ENCODE measurements at regions not wholly inside any gene's neighbourhood (a gene's known extent, or its start where the extent isn't known, plus 50 kb on each side); places are given as distances from the start of the nearest gene placed in this dataset.

GRCh38 chr6:50935442-50935841 is 116.8 kb downstream of the TFAP2B start:
- CTCF ChIA-PET: no interaction called here
- no peaks in the 10 kb centered on the region for H3K27me3 Mint-ChIP-seq
- POLR2A ChIA-PET: no interaction called here
- no peak for DNase-seq
- no peaks in the 10 kb centered on the region for H3K36me3 Mint-ChIP-seq (ENCODE audit: low read depth)
- no peaks in the 10 kb centered on the region for H3K9me3 Mint-ChIP-seq
- no peak overlapping the region for H3K4me3 Mint-ChIP-seq
- H3K27ac Mint-ChIP-seq: no peak overlapping the region
- H3K4me1 Mint-ChIP-seq: no peaks in the 10 kb centered on the region

- no peaks in the 10 kb centered on the region for H3K4me1 Mint-ChIP-seq
- ChIA-PET CTCF (no interaction called here), POLR2A (no interaction called here)
- H3K4me3 Mint-ChIP-seq: no peak overlapping the region
- H3K9me3 Mint-ChIP-seq: no peaks in the 10 kb centered on the region
- H3K27me3 Mint-ChIP-seq: no peaks in the 10 kb centered on the region
- no peaks in the 10 kb centered on the region for H3K36me3 Mint-ChIP-seq (ENCODE audit: low read depth)
- no peak overlapping the region for H3K27ac Mint-ChIP-seq
- no peak for DNase-seq
Observed at GRCh38 chr6:50936277-50936681, 117.6 kb downstream of the TFAP2B start.

GRCh38 chr6:50939931-50940330 is 121.3 kb downstream of the TFAP2B start:
- POLR2A ChIA-PET: no interaction called here
- H3K27ac Mint-ChIP-seq: no peak overlapping the region
- CTCF ChIA-PET: no interaction called here

GRCh38 chr6:50945789-50946188 is 127.1 kb downstream of the TFAP2B start:
- POLR2A ChIA-PET: no interaction called here
- Mint-ChIP-seq H3K27ac (no peak overlapping the region), H3K4me1 (no peaks in the 10 kb centered on the region), H3K9me3 (no peaks in the 10 kb centered on the region), H3K27me3 (no peaks in the 10 kb centered on the region), H3K36me3 (ENCODE audit: low read depth) (no peaks in the 10 kb centered on the region), H3K4me3 (no peak overlapping the region)
- DNase-seq: no peak
- CTCF ChIA-PET: no interaction called here

More at GRCh38 chr6:50939931-50940330, 121.3 kb downstream of the TFAP2B start:
- H3K4me3 Mint-ChIP-seq: no peak overlapping the region
- no peaks in the 10 kb centered on the region for H3K4me1 Mint-ChIP-seq
- H3K36me3 Mint-ChIP-seq (ENCODE audit: low read depth): no peaks in the 10 kb centered on the region
- no peak for DNase-seq
- H3K27me3 Mint-ChIP-seq: no peaks in the 10 kb centered on the region
- no peaks in the 10 kb centered on the region for H3K9me3 Mint-ChIP-seq

GRCh38 chr6:50952092-50952907 is 133.6 kb downstream of the TFAP2B start:
- POLR2A ChIA-PET: no interaction called here
- CTCF ChIA-PET: no interaction called here
- H3K4me3 Mint-ChIP-seq: no peak overlapping the region
- H3K4me1 Mint-ChIP-seq: no peaks in the 10 kb centered on the region
- no peaks in the 10 kb centered on the region for H3K36me3 Mint-ChIP-seq (ENCODE audit: low read depth)
- no peak overlapping the region for H3K27ac Mint-ChIP-seq
- no peaks in the 10 kb centered on the region for H3K27me3 Mint-ChIP-seq
- no peak for DNase-seq
- H3K9me3 Mint-ChIP-seq: no peaks in the 10 kb centered on the region

GRCh38 chr6:50956014-50956413 is 137.3 kb downstream of the TFAP2B start:
- Mint-ChIP-seq H3K9me3 (no peaks in the 10 kb centered on the region), H3K4me1 (no peaks in the 10 kb centered on the region), H3K4me3 (no peak overlapping the region), H3K27me3 (no peaks in the 10 kb centered on the region), H3K36me3 (ENCODE audit: low read depth) (no peaks in the 10 kb centered on the region), H3K27ac (no peak overlapping the region)
- DNase-seq: no peak
- ChIA-PET CTCF (no interaction called here), POLR2A (no interaction called here)

- H3K27me3 Mint-ChIP-seq: no peaks in the 10 kb centered on the region
- no peaks in the 10 kb centered on the region for H3K36me3 Mint-ChIP-seq (ENCODE audit: low read depth)
- no peak overlapping the region for H3K27ac Mint-ChIP-seq
- ChIA-PET POLR2A (no interaction called here), CTCF (no interaction called here)
- no peak overlapping the region for H3K4me3 Mint-ChIP-seq
- no peak for DNase-seq
- H3K4me1 Mint-ChIP-seq: no peaks in the 10 kb centered on the region
- no peaks in the 10 kb centered on the region for H3K9me3 Mint-ChIP-seq
Observed at GRCh38 chr6:50958148-50958697, 139.6 kb downstream of the TFAP2B start.

- no peaks in the 10 kb centered on the region for H3K36me3 Mint-ChIP-seq (ENCODE audit: low read depth)
- no peaks in the 10 kb centered on the region for H3K9me3 Mint-ChIP-seq
- CTCF ChIA-PET: no interaction called here
- no peak overlapping the region for H3K4me3 Mint-ChIP-seq
- POLR2A ChIA-PET: no interaction called here
- no peak for DNase-seq
- no peaks in the 10 kb centered on the region for H3K4me1 Mint-ChIP-seq
- no peaks in the 10 kb centered on the region for H3K27me3 Mint-ChIP-seq
- no peak overlapping the region for H3K27ac Mint-ChIP-seq
Observed at GRCh38 chr6:50959081-50959641, 140.5 kb downstream of the TFAP2B start.

GRCh38 chr6:50961611-50962010 is 142.9 kb downstream of the TFAP2B start:
- no peak overlapping the region for H3K27ac Mint-ChIP-seq
- no peak for DNase-seq
- ChIA-PET CTCF (no interaction called here), POLR2A (no interaction called here)
- no peak overlapping the region for H3K4me3 Mint-ChIP-seq
- no peaks in the 10 kb centered on the region for H3K36me3 Mint-ChIP-seq (ENCODE audit: low read depth)
- H3K9me3 Mint-ChIP-seq: no peaks in the 10 kb centered on the region
- H3K27me3 Mint-ChIP-seq: no peaks in the 10 kb centered on the region
- no peaks in the 10 kb centered on the region for H3K4me1 Mint-ChIP-seq

GRCh38 chr6:50962213-50962759 is 143.6 kb downstream of the TFAP2B start:
- POLR2A ChIA-PET: no interaction called here

GRCh38 chr6:50963952-50964351 is 145.3 kb downstream of the TFAP2B start:
- H3K4me1 Mint-ChIP-seq: no peaks in the 10 kb centered on the region
- H3K36me3 Mint-ChIP-seq (ENCODE audit: low read depth): no peaks in the 10 kb centered on the region
- H3K27ac Mint-ChIP-seq: no peak overlapping the region
- H3K27me3 Mint-ChIP-seq: no peaks in the 10 kb centered on the region
- no peak for DNase-seq
- no peaks in the 10 kb centered on the region for H3K9me3 Mint-ChIP-seq
- H3K4me3 Mint-ChIP-seq: no peak overlapping the region
- ChIA-PET CTCF (interaction anchor here (0.6 kb wide), 1 partner anchor 33 kb away, joined by 3 read pairs; no protein-coding TSS in a partner anchor), POLR2A (no interaction called here)

More at GRCh38 chr6:50962213-50962759, 143.6 kb downstream of the TFAP2B start:
- Mint-ChIP-seq H3K27ac (no peak overlapping the region), H3K9me3 (no peaks in the 10 kb centered on the region), H3K27me3 (no peaks in the 10 kb centered on the region), H3K4me3 (no peak overlapping the region), H3K36me3 (ENCODE audit: low read depth) (no peaks in the 10 kb centered on the region), H3K4me1 (no peaks in the 10 kb centered on the region)
- no peak for DNase-seq
- CTCF ChIA-PET: no interaction called here

- no peak overlapping the region for H3K27ac Mint-ChIP-seq
- H3K4me1 Mint-ChIP-seq: no peaks in the 10 kb centered on the region
- no peak overlapping the region for H3K4me3 Mint-ChIP-seq
- DNase-seq: no peak
- no peaks in the 10 kb centered on the region for H3K9me3 Mint-ChIP-seq
- ChIA-PET CTCF (no interaction called here), POLR2A (no interaction called here)
- H3K27me3 Mint-ChIP-seq: no peaks in the 10 kb centered on the region
- H3K36me3 Mint-ChIP-seq (ENCODE audit: low read depth): no peaks in the 10 kb centered on the region
Observed at GRCh38 chr6:50965495-50965894, 146.8 kb downstream of the TFAP2B start.

- Mint-ChIP-seq H3K9me3 (no peaks in the 10 kb centered on the region), H3K27ac (no peak overlapping the region), H3K4me3 (no peak overlapping the region), H3K4me1 (no peaks in the 10 kb centered on the region), H3K36me3 (ENCODE audit: low read depth) (no peaks in the 10 kb centered on the region), H3K27me3 (no peaks in the 10 kb centered on the region)
- ChIA-PET POLR2A (no interaction called here), CTCF (no interaction called here)
- DNase-seq: no peak
Observed at GRCh38 chr6:50966532-50966931, 147.9 kb downstream of the TFAP2B start.

Data from activated CD4-positive, alpha-beta T cell treated with anti-CD3 and anti-CD28 coated beads, Interleukin-2, amount 10 ng/mL, durations not matched to agents 7 days and 5 days (primary cell).